A204.1 (cell line): ENCODE measurements at regions not wholly inside any gene's neighbourhood (a gene's known extent, or its start where the extent isn't known, plus 50 kb on each side); places are given as distances from the start of the nearest gene placed in this dataset.
"Not testable (repeated sequence)": the region's sequence is repeated elsewhere in the genome, so short reads cannot be mapped to it uniquely, and the experiment has no call there.

Source experiments
- FAIRE-seq: peaks from 2 replicates; lab custom pipeline; 2012; peaks lifted over from hg19 to GRCh38; lab: Jason Lieb, UNC

- no peak for FAIRE-seq
Measured at GRCh38 chr10:3337741-3338140, 165.2 kb upstream of the PITRM1 start.

GRCh38 chr10:3336673-3337293 lies 164.2 kb upstream of the PITRM1 start:
- FAIRE-seq, result no peak

- no peak for FAIRE-seq
Measured at GRCh38 chr10:3333426-3333825, 160.8 kb upstream of the PITRM1 start.

GRCh38 chr10:3331690-3332230 lies 159.2 kb upstream of the PITRM1 start:
- FAIRE-seq, result no peak

GRCh38 chr10:3331187-3331586 lies 158.6 kb upstream of the PITRM1 start:
- FAIRE-seq, result no peak

- FAIRE-seq, result no peak
Measured at GRCh38 chr10:3330663-3331062, 158.1 kb upstream of the PITRM1 start.

GRCh38 chr10:3325954-3326750 lies 153.6 kb upstream of the PITRM1 start:
- no peak for FAIRE-seq

- no peak for FAIRE-seq
Measured at GRCh38 chr10:3324612-3325038, 152.0 kb upstream of the PITRM1 start.

GRCh38 chr10:3323865-3324498 lies 151.4 kb upstream of the PITRM1 start:
- no peak for FAIRE-seq

- FAIRE-seq, result no peak
Measured at GRCh38 chr10:3321123-3321522, 148.5 kb upstream of the PITRM1 start.

GRCh38 chr10:3319811-3320226 lies 147.2 kb upstream of the PITRM1 start:
- no peak for FAIRE-seq

GRCh38 chr10:3318480-3318807 lies 145.9 kb upstream of the PITRM1 start:
- FAIRE-seq, result not testable (repeated sequence)

- FAIRE-seq, result not testable (repeated sequence)
Measured at GRCh38 chr10:3317553-3318479, 145.2 kb upstream of the PITRM1 start.

- not testable (repeated sequence) for FAIRE-seq
Measured at GRCh38 chr10:3314445-3315085, 142.0 kb upstream of the PITRM1 start.

GRCh38 chr10:3313784-3314444 lies 141.3 kb upstream of the PITRM1 start:
- not testable (repeated sequence) for FAIRE-seq

GRCh38 chr10:3312403-3312940 lies 139.9 kb upstream of the PITRM1 start:
- FAIRE-seq, result no peak

GRCh38 chr10:3310016-3310784 lies 137.6 kb upstream of the PITRM1 start:
- FAIRE-seq, result no peak

- FAIRE-seq, result no peak
Measured at GRCh38 chr10:3306050-3306449, 133.5 kb upstream of the PITRM1 start.

- no peak for FAIRE-seq
Measured at GRCh38 chr10:3295582-3296151, 123.1 kb upstream of the PITRM1 start.
